ENCODE measurements at regions not wholly inside any gene's neighbourhood (a gene's known extent, or its start where the extent isn't known, plus 50 kb on each side); places are given as distances from the start of the nearest gene placed in this dataset.

DNA sequence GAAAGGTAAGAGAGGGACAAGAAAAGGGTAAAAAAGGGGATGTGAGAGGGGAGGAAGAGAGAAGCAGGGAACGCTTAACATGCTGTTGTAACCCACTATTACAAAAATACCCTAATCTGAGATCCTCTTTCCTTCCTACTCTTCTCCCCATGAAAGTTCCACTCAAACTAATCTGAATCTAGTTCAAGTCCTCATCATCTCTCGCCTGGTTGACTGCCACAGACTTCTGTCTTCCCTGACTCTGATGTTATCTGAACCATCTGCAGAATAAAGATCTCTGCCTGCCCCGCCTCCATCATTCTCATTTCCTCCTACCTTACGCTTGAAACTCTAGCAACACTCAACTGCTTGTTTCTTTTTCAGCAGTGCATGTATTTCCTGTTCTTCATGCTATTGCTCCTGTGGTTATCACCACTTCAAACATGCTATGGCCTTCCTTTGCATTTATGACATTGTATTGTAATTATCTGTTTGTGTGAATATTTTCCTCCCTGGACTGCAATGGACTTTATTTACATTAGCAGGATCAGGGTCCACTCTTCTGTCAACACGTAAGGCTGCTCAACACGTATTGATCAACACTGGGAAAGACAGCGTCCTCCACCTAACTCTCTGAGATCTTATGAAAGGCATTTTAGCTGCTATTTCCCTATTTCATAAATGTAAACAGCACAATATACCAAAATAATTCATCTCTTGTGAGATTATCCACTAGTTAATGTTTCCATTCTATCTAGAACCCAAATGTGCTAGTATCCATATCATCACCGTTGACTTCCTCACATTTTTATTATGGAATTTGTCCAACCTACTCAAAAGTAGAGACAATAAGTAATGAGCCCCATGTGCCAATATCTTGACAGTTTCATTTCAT, 215.5 kb upstream of the USP25 start:
- no peak for DNase-seq (ENCODE audit: low read depth)
- H3K4me3 ChIP-seq (ENCODE audit: low read length) = no peak overlapping the region
- TF ChIP-seq CTCF (conservative IDR thresholded peaks at IDR 0.05; ENCODE audit: low read length) = no peak

DNA sequence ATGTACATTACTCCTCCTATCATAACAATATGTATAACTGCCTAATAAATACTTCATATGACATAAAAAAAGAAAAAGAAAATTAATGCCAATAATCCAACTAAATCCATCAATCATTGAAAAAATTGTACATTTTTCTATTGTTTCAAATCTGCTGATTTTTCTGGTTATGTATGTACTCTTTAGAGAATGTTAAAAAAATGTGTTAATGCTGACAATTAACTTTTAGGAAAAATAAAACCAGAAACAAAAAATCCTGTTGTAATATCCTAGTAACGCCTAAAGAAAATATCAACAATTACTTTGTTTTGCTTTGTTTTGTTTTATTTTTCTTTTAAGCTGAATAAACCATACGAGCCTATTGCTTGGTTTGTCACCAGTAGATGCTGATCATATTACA, 213.9 kb upstream of the USP25 start:
- no peak overlapping the region for H3K4me3 ChIP-seq (ENCODE audit: low read length)
- no peak for TF ChIP-seq CTCF (conservative IDR thresholded peaks at IDR 0.05; ENCODE audit: low read length)
- DNase-seq (ENCODE audit: low read depth) = no peak

GRCh38 chr21:15517394-15517793, 212.4 kb upstream of the USP25 start:
- no peak for DNase-seq (ENCODE audit: low read depth)
- TF ChIP-seq CTCF (conservative IDR thresholded peaks at IDR 0.05; ENCODE audit: low read length) = no peak
- H3K4me3 ChIP-seq (ENCODE audit: low read length) = no peak overlapping the region

GRCh38 chr21:15520811-15521643, 208.8 kb upstream of the USP25 start:
- H3K4me3 ChIP-seq (ENCODE audit: low read length) = no peak overlapping the region
- TF ChIP-seq CTCF (conservative IDR thresholded peaks at IDR 0.05; ENCODE audit: low read length) = peak; percentile 49
- DNase-seq (ENCODE audit: low read depth) = no peak

GRCh38 chr21:15521644-15522001, 208.2 kb upstream of the USP25 start:
- DNase-seq (ENCODE audit: low read depth) = no peak
- no peak overlapping the region for H3K4me3 ChIP-seq (ENCODE audit: low read length)
- no peak for TF ChIP-seq CTCF (conservative IDR thresholded peaks at IDR 0.05; ENCODE audit: low read length)

DNA sequence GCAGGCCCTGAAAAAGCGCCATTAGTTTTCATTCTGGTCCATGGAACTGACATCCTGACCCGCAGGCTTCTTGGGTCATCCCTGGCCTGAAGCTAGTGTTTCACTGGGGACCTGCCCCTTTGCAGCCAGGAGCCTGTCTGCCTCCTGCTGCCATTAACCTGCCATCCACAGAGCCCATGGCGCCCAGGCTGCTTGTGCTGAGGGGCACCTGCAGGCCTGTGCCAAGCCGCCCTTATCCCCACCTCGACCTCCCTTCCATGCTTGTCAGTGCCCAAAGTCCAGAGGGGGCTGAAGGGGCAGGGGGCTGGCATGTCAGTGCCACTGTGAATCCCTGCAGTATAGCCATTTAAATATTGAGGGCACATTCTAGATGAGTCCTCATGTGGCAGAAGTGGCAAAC, 207.6 kb upstream of the USP25 start:
- no peak for TF ChIP-seq CTCF (conservative IDR thresholded peaks at IDR 0.05; ENCODE audit: low read length)
- no peak overlapping the region for H3K4me3 ChIP-seq (ENCODE audit: low read length)
- no peak for DNase-seq (ENCODE audit: low read depth)
